ENCODE measurements at regions not wholly inside any gene's neighbourhood (a gene's known extent, or its start where the extent isn't known, plus 50 kb on each side); places are given as distances from the start of the nearest gene placed in this dataset.

DNA sequence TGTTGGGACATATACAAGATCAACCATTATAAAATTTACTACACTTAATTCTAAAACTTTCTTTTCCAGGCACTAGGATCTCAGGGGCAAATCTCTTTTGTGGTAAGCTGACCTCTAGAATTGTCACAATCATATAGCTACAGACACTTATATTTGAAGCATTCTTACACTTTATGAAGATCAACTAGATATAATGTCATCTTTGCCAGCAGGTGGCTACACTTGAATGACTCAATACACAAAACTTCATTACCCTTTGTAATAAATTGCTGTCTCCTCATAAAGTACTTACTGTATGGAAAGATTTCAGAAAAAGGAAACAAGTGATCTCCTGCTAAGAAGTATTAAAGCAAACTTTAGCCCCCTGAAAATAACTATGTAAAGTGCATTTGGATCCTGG, 77.8 kb downstream of the RDH14 start:
- H3K4me1 ChIP-seq (ENCODE audit: control extremely low read depth in 1 of 4, control insufficient read depth in 4 of 4, insufficient read depth in 4 of 4, low read length in 3 of 4), result no peaks in the 10 kb centered on the region
- H3K4me3 ChIP-seq (ENCODE audit: control insufficient read depth in 1 of 7, extremely low read depth in 1 of 7, insufficient read depth in 4 of 7, low read depth in 2 of 7, low read length in 6 of 7), result no peak overlapping the region
- no peaks in the 10 kb centered on the region for H3K36me3 ChIP-seq (ENCODE audit: control insufficient read depth in 4 of 4, insufficient read depth in 4 of 4, low read length in 3 of 4)
- no peaks in the 10 kb centered on the region for H3K9me3 ChIP-seq (ENCODE audit: control extremely low read depth in 1 of 5, control insufficient read depth in 4 of 5, insufficient read depth in 2 of 5, low read depth in 1 of 5, low read length in 4 of 5)
- H3K27me3 ChIP-seq (replicated peaks in 2 of 5; ENCODE audit: control insufficient read depth in 4 of 5, insufficient read depth in 5 of 5, low read length in 4 of 5), result no peaks in the 10 kb centered on the region
- ChIA-PET POLR2A (no interaction called here), CTCF (interaction anchor here (0.7 kb wide), 1 partner anchor 16 kb away, joined by 3 read pairs; no protein-coding TSS in a partner anchor)
- DNase-seq, result no peak
- H3K27ac ChIP-seq (ENCODE audit: insufficient read depth in 1 of 2, low read depth in 1 of 2, low read length in 2 of 2, poor library complexity in 1 of 2, severe bottlenecking in 2 of 2), result no peak overlapping the region

DNA sequence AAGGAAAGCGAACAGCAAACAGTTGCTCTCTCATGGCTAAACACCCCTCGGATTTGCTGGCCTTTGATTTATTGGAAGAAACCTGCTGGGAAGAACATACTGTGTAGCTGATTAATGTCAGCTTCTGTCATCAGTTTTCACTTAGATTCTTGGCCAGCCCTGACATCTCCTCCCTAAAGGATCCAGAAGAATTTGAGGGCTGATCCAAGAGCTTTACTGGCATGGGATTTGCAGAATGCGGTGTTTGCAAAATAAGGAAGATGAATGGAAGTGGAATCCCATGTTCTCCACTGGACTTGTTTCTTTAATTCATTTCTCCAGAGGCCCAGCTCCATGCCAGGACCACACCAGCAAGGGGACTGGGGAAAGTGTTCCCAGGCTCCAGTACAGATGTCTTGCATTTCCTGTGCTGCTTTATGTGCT, 80.5 kb downstream of the RDH14 start:
- Histone ChIP-seq H3K4me1 (ENCODE audit: control extremely low read depth in 1 of 4, control insufficient read depth in 4 of 4, insufficient read depth in 4 of 4, low read length in 3 of 4) (no peaks in the 10 kb centered on the region), H3K9me3 (ENCODE audit: control extremely low read depth in 1 of 5, control insufficient read depth in 4 of 5, insufficient read depth in 2 of 5, low read depth in 1 of 5, low read length in 4 of 5) (no peaks in the 10 kb centered on the region), H3K36me3 (ENCODE audit: control insufficient read depth in 4 of 4, insufficient read depth in 4 of 4, low read length in 3 of 4) (no peaks in the 10 kb centered on the region), H3K27ac (ENCODE audit: insufficient read depth in 1 of 2, low read depth in 1 of 2, low read length in 2 of 2, poor library complexity in 1 of 2, severe bottlenecking in 2 of 2) (no peak overlapping the region), H3K27me3 (replicated peaks in 2 of 5; ENCODE audit: control insufficient read depth in 4 of 5, insufficient read depth in 5 of 5, low read length in 4 of 5) (no peaks in the 10 kb centered on the region), H3K4me3 (ENCODE audit: control insufficient read depth in 1 of 7, extremely low read depth in 1 of 7, insufficient read depth in 4 of 7, low read depth in 2 of 7, low read length in 6 of 7) (no peak overlapping the region)
- 100% methylated on average over 2 of the region's 3 CpGs for WGBS (ENCODE audit: insufficient coverage)
- no peak for DNase-seq
- ChIA-PET CTCF (no interaction called here), POLR2A (interaction anchor here (0.5 kb wide), 1 partner anchor 19 kb away, joined by 4 read pairs; no protein-coding TSS in a partner anchor)

DNA sequence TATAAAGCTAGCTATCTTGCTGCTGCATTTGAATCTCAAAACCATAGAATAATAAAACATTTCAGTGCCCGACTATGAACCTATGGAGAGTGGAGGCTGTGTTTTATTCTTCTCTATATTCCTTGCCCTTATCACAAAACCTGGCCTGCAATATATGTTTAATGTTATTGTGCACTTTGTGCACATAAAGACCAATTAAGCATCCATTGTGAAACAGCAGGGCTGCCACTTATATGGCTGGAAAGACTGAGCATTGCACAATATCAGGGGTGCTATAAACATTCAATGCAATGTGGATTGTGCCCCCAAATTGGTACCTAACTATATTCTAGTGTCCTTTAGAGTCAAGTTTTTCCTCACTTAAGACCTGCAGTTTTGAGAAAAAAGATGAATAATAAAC, 83.2 kb downstream of the RDH14 start:
- H3K9me3 ChIP-seq (ENCODE audit: control extremely low read depth in 1 of 5, control insufficient read depth in 4 of 5, insufficient read depth in 2 of 5, low read depth in 1 of 5, low read length in 4 of 5), result no peaks in the 10 kb centered on the region
- H3K27ac ChIP-seq (ENCODE audit: insufficient read depth in 1 of 2, low read depth in 1 of 2, low read length in 2 of 2, poor library complexity in 1 of 2, severe bottlenecking in 2 of 2), result no peak overlapping the region
- no peaks in the 10 kb centered on the region for H3K27me3 ChIP-seq (replicated peaks in 2 of 5; ENCODE audit: control insufficient read depth in 4 of 5, insufficient read depth in 5 of 5, low read length in 4 of 5)
- WGBS (ENCODE audit: insufficient coverage), result no CpG with 5 or more reads among the region's 1 CpG
- no peaks in the 10 kb centered on the region for H3K36me3 ChIP-seq (ENCODE audit: control insufficient read depth in 4 of 4, insufficient read depth in 4 of 4, low read length in 3 of 4)
- no peak for DNase-seq
- ChIA-PET CTCF (no interaction called here), POLR2A (no interaction called here)
- no peak overlapping the region for H3K4me3 ChIP-seq (ENCODE audit: control insufficient read depth in 1 of 7, extremely low read depth in 1 of 7, insufficient read depth in 4 of 7, low read depth in 2 of 7, low read length in 6 of 7)
- no peaks in the 10 kb centered on the region for H3K4me1 ChIP-seq (ENCODE audit: control extremely low read depth in 1 of 4, control insufficient read depth in 4 of 4, insufficient read depth in 4 of 4, low read length in 3 of 4)

DNA sequence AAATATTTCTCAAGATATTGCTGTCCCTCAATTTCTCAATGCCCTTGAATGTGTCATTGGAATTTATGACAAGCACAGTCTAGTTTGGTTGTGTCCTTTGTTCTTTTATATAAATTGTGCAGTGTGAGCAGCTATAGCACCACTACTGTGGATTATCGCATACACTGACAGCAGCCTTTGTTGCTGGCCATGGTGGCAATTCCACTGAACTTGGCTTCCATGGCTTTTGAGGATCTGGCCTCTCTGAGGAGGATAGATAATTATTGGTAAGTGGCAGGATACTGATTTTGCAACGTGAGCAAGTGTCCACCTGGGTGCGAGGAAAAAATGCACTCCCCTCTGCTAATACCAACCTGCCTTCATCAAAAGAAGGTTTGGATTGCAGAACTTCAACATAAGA, 84.0 kb downstream of the RDH14 start:
- Histone ChIP-seq H3K4me3 (ENCODE audit: control insufficient read depth in 1 of 7, extremely low read depth in 1 of 7, insufficient read depth in 4 of 7, low read depth in 2 of 7, low read length in 6 of 7) (no peak overlapping the region), H3K27me3 (replicated peaks in 2 of 5; ENCODE audit: control insufficient read depth in 4 of 5, insufficient read depth in 5 of 5, low read length in 4 of 5) (no peaks in the 10 kb centered on the region), H3K27ac (ENCODE audit: insufficient read depth in 1 of 2, low read depth in 1 of 2, low read length in 2 of 2, poor library complexity in 1 of 2, severe bottlenecking in 2 of 2) (no peak overlapping the region), H3K36me3 (ENCODE audit: control insufficient read depth in 4 of 4, insufficient read depth in 4 of 4, low read length in 3 of 4) (no peaks in the 10 kb centered on the region), H3K9me3 (ENCODE audit: control extremely low read depth in 1 of 5, control insufficient read depth in 4 of 5, insufficient read depth in 2 of 5, low read depth in 1 of 5, low read length in 4 of 5) (no peaks in the 10 kb centered on the region), H3K4me1 (ENCODE audit: control extremely low read depth in 1 of 4, control insufficient read depth in 4 of 4, insufficient read depth in 4 of 4, low read length in 3 of 4) (no peaks in the 10 kb centered on the region)
- POLR2A ChIA-PET, result no interaction called here
- 100% methylated on average over 1 of the region's 3 CpGs for WGBS (ENCODE audit: insufficient coverage)
- CTCF ChIA-PET, result interaction anchor here (0.8 kb wide), 1 partner anchor 13 kb away, joined by 3 read pairs; no protein-coding TSS in a partner anchor
- DNase-seq, result no peak

DNA sequence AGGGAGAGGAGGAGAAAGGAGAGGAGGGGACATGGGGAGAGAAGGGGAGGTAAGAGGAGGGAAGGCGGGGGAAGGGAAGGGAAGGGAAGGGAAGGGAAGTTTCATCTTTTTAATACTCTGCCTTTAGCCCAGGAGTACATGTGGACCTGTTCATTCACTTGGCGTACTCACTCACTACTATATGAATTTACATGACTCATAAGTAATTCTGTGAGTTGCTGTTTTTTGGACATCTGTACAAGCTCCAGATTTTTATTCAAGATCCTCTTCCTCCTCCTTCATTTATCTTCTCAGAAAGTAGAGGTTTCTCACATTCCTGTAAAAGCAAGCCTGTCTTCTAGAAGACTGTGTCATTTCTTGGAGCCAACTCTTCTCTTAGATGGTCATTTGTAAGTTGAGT, 84.6 kb downstream of the RDH14 start:
- CTCF ChIA-PET, result no interaction called here
- WGBS (ENCODE audit: insufficient coverage), result no CpG with 5 or more reads among the region's 2 CpGs
- no peak for DNase-seq
- POLR2A ChIA-PET, result no interaction called here
- H3K36me3 ChIP-seq (ENCODE audit: control insufficient read depth in 4 of 4, insufficient read depth in 4 of 4, low read length in 3 of 4), result no peaks in the 10 kb centered on the region
- no peaks in the 10 kb centered on the region for H3K27me3 ChIP-seq (replicated peaks in 2 of 5; ENCODE audit: control insufficient read depth in 4 of 5, insufficient read depth in 5 of 5, low read length in 4 of 5)
- no peaks in the 10 kb centered on the region for H3K9me3 ChIP-seq (ENCODE audit: control extremely low read depth in 1 of 5, control insufficient read depth in 4 of 5, insufficient read depth in 2 of 5, low read depth in 1 of 5, low read length in 4 of 5)
- no peak overlapping the region for H3K4me3 ChIP-seq (ENCODE audit: control insufficient read depth in 1 of 7, extremely low read depth in 1 of 7, insufficient read depth in 4 of 7, low read depth in 2 of 7, low read length in 6 of 7)
- no peak overlapping the region for H3K27ac ChIP-seq (ENCODE audit: insufficient read depth in 1 of 2, low read depth in 1 of 2, low read length in 2 of 2, poor library complexity in 1 of 2, severe bottlenecking in 2 of 2)
- no peaks in the 10 kb centered on the region for H3K4me1 ChIP-seq (ENCODE audit: control extremely low read depth in 1 of 4, control insufficient read depth in 4 of 4, insufficient read depth in 4 of 4, low read length in 3 of 4)

DNA sequence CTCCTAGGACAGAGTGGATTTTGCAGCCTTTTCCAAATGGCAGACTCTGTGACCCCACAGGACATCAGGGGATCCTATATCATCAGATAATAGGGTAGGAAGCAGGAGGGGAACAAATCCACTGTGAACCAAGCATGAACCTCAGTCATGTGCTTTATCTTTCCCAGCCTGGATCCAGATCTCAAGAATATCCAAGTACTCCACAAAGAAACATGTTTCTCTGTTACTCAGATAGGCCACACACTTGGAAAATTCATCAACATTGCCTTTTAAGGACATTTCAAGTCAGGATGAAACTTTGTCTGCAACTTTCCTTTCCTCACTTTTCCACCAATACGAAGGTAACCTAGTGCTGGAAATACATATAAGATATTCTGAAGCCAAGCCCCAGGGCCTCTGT, 85.8 kb downstream of the RDH14 start:
- no peak for DNase-seq
- no CpG with 5 or more reads among the region's 1 CpG for WGBS (ENCODE audit: insufficient coverage)
- Histone ChIP-seq H3K36me3 (ENCODE audit: control insufficient read depth in 4 of 4, insufficient read depth in 4 of 4, low read length in 3 of 4) (no peaks in the 10 kb centered on the region), H3K27ac (ENCODE audit: insufficient read depth in 1 of 2, low read depth in 1 of 2, low read length in 2 of 2, poor library complexity in 1 of 2, severe bottlenecking in 2 of 2) (no peak overlapping the region), H3K27me3 (replicated peaks in 2 of 5; ENCODE audit: control insufficient read depth in 4 of 5, insufficient read depth in 5 of 5, low read length in 4 of 5) (no peaks in the 10 kb centered on the region), H3K4me1 (ENCODE audit: control extremely low read depth in 1 of 4, control insufficient read depth in 4 of 4, insufficient read depth in 4 of 4, low read length in 3 of 4) (no peaks in the 10 kb centered on the region), H3K9me3 (ENCODE audit: control extremely low read depth in 1 of 5, control insufficient read depth in 4 of 5, insufficient read depth in 2 of 5, low read depth in 1 of 5, low read length in 4 of 5) (peaks cover 0 to 2% (median 0%) of the 10 kb centered on the region in 5 experiments), H3K4me3 (ENCODE audit: control insufficient read depth in 1 of 7, extremely low read depth in 1 of 7, insufficient read depth in 4 of 7, low read depth in 2 of 7, low read length in 6 of 7) (no peak overlapping the region)
- ChIA-PET CTCF (no interaction called here), POLR2A (no interaction called here)

DNA sequence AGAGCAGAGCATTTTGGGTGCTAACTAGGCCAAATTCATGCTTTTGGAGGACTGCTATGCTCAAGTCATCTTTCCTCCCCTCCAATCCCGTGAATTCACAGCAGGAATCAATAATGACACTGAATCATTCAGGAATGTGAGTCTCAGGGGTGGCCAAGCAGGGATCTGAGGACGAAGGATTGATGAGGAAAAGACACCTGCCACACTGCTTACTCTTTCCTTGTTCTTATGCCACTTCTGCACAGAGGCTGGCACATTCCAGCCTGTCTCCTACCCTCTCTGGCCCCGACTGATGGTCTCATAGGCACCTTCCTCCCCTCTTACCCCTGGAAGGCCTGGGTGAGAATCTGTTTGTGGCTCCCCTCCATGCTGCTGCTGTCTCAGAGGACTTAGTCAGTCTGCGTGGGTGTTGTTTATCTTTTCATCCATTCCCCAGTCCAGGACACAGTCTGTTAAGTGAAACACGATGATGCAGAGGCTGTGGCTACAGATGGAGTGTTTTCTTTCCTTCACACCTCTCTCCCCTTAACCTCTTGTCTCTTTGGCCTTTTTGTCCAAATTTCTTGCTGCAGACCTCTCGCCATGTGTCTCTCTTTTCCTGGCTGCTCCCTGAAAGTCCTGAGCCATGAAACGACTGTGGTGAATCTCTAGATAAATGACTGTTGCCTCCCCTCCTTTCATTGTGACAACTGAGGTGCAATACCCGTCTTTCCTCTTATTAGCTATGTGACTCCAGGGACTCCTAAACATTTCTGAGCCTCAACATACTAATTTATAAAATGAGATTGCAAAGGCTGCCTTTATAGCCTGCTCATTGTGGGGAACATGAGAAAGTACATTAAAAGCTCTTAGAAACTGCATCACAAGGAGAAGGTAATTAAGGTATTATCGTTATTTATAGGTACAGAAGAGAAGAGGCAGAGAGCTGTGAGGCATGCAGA, 86.9 kb downstream of the RDH14 start:
- H3K9me3 ChIP-seq (ENCODE audit: control extremely low read depth in 1 of 5, control insufficient read depth in 4 of 5, insufficient read depth in 2 of 5, low read depth in 1 of 5, low read length in 4 of 5), result peaks cover 0 to 2% (median 0%) of the 10 kb centered on the region in 5 experiments
- no peak overlapping the region for H3K27ac ChIP-seq (ENCODE audit: insufficient read depth in 1 of 2, low read depth in 1 of 2, low read length in 2 of 2, poor library complexity in 1 of 2, severe bottlenecking in 2 of 2)
- H3K4me3 ChIP-seq (ENCODE audit: control insufficient read depth in 1 of 7, extremely low read depth in 1 of 7, insufficient read depth in 4 of 7, low read depth in 2 of 7, low read length in 6 of 7), result no peak overlapping the region
- no peaks in the 10 kb centered on the region for H3K27me3 ChIP-seq (replicated peaks in 2 of 5; ENCODE audit: control insufficient read depth in 4 of 5, insufficient read depth in 5 of 5, low read length in 4 of 5)
- no peaks in the 10 kb centered on the region for H3K36me3 ChIP-seq (ENCODE audit: control insufficient read depth in 4 of 4, insufficient read depth in 4 of 4, low read length in 3 of 4)
- ChIA-PET CTCF (no interaction called here), POLR2A (no interaction called here)
- DNase-seq, result no peak
- no peaks in the 10 kb centered on the region for H3K4me1 ChIP-seq (ENCODE audit: control extremely low read depth in 1 of 4, control insufficient read depth in 4 of 4, insufficient read depth in 4 of 4, low read length in 3 of 4)
- 81% methylated on average over 6 of the region's 9 CpGs for WGBS (ENCODE audit: insufficient coverage)
